ENCODE measurements at regions not wholly inside any gene's neighbourhood (a gene's known extent, or its start where the extent isn't known, plus 50 kb on each side); places are given as distances from the start of the nearest gene placed in this dataset. TPM values are rescaled to one million over a fixed set of nuclear protein-coding genes. Genes with fewer than 3 reads are reported as not detected.
A peak's percentile ranks its signal among the peaks of the same experiment; 100 is the strongest.

DNA sequence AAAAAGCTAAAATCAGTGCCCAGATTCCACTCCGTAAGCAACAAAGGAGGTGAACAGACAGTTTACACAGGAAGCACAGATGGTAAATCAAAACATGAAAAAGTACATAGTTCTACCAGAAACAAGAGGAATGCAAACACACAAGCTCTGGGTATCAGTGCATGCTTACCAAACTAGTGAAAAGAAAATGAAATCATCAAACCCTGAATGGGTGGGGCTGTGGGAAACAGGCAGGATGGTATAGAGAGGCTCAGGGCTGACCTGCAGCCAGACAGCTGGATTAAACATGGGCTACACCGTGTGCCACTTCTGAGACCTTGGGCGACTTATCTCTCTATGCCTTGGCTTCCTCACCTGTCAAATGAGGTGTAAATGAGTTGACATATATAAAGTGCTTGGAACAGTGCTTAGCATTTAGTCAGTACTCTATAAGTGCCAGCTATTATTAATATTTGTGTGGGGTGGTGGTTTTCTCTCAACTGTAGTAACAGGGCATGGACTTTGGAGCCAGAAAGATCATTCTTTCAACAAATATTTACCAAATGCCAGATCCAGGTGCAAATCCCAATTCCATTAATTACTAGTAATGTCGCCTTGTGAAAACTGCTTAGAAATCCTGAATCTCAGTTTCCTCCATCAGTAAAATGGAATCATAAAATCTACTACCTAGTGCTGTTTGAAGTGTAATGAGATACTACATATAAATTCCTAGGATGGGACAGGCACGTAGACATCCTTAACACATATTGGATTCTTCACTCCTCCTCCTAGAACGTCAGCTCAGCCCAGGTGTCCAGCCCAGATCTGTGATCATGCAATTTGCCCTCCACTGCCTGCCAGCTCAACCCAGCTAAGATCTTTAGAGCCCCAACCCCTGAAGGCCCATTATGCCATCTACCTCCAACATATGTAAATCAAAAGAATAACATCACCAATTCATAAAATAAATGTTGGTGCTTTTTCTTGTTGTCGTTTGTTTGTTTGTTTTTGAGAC, 55.5 kb upstream of the SMAD3 start:
- Histone ChIP-seq H3K9me3 (ENCODE audit: low read length) (no peaks in the 10 kb centered on the region), H2AFZ (ENCODE audit: low read length) (no peak overlapping the region), H3K9ac (ENCODE audit: low read length) (no peak overlapping the region), H3K27me3 (ENCODE audit: low read length) (no peaks in the 10 kb centered on the region), H3K4me1 (ENCODE audit: low read length) (peaks cover under 1% of the 10 kb centered on the region; the same call in 1 of the 2 replicates), H3K9me2 (replicated peaks; ENCODE audit: insufficient read depth, low read length) (no peaks in the 10 kb centered on the region), H3K36me3 (ENCODE audit: insufficient read depth, low read length) (no peaks in the 10 kb centered on the region), H3K4me2 (ENCODE audit: low read depth, low read length, poor library complexity, severe bottlenecking) (no peak overlapping the region), H3K4me3 (ENCODE audit: low read length) (no peak overlapping the region), H3K79me2 (ENCODE audit: low read length) (no peaks in the 10 kb centered on the region), H4K20me1 (ENCODE audit: insufficient read depth, low read depth, low read length) (no peaks in the 10 kb centered on the region), H3K27ac (ENCODE audit: low read length) (no peak overlapping the region)
- no peak for DNase-seq

DNA sequence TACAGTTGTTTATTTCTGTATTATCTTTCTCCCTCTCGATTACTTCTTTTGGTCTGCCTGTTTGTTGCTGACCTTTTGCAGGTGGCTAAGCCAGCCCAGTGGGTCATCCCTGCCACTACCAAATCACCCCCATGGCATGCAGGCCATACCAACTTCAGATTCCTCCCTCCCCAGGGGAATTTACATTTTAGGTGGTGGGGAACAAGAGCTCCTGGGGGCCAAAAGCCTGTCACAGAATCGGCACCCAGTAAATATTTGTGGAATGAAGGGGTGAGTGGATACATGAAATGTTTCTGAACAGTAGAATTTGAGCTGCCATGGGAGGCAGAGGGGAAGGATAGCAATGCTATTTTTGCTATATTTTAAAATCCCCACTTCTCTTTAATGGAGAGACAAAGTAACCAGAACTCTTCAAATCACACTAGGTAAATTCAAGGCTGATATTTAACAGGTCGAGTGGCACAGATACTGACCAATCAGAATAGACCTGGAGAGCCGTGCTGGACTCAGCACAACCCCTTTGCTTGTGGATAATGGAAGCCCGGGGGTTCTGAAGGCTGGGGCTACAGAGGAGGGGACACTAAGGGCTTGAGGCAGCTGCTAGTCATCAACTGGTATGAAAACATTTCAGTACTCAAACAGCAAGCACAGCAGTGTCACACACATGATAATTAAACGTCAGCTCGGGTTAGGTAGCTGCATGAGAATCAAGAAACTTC, 54.3 kb upstream of the SMAD3 start:
- peak; percentile 32 for DNase-seq

DNA sequence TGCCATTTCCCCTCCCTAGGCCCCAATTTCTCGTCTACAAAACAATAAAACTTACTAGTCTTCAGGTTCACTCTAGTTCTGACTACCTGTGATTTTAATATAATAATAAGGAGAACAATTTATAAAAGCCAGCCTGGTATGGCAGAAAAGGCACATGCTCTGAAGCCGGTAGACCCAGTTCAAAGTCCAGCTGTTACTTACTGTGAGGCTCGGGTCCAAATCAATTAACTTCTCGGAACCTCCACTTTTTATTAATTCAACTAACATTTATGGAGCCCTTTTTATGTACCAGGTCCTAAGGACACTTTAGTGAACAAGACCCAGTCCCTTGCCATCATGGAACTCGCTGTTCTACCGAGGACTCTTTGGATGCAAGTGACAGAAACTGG, 53.8 kb upstream of the SMAD3 start:
- H3K4me3 ChIP-seq (ENCODE audit: low read length), result no peak overlapping the region
- no peaks in the 10 kb centered on the region for H4K20me1 ChIP-seq (ENCODE audit: insufficient read depth, low read depth, low read length)
- H3K79me2 ChIP-seq (ENCODE audit: low read length), result no peaks in the 10 kb centered on the region
- DNase-seq, result no peak
- no peak overlapping the region for H2AFZ ChIP-seq (ENCODE audit: low read length)
- H3K9me3 ChIP-seq (ENCODE audit: low read length), result no peaks in the 10 kb centered on the region
- no peak overlapping the region for H3K9ac ChIP-seq (ENCODE audit: low read length)
- H3K36me3 ChIP-seq (ENCODE audit: insufficient read depth, low read length), result no peaks in the 10 kb centered on the region
- no peaks in the 10 kb centered on the region for H3K4me1 ChIP-seq (ENCODE audit: low read length)
- H3K27ac ChIP-seq (ENCODE audit: low read length), result no peak overlapping the region
- H3K9me2 ChIP-seq (replicated peaks; ENCODE audit: insufficient read depth, low read length), result no peaks in the 10 kb centered on the region
- H3K27me3 ChIP-seq (ENCODE audit: low read length), result no peaks in the 10 kb centered on the region
- no peak overlapping the region for H3K4me2 ChIP-seq (ENCODE audit: low read depth, low read length, poor library complexity, severe bottlenecking)

More for the DNA sequence above, 54.3 kb upstream of the SMAD3 start:
- Histone ChIP-seq H3K9ac (ENCODE audit: low read length) (no peak overlapping the region), H3K27me3 (ENCODE audit: low read length) (no peaks in the 10 kb centered on the region), H3K4me3 (ENCODE audit: low read length) (no peak overlapping the region), H3K9me2 (replicated peaks; ENCODE audit: insufficient read depth, low read length) (no peaks in the 10 kb centered on the region), H3K27ac (ENCODE audit: low read length) (no peak overlapping the region), H2AFZ (ENCODE audit: low read length) (no peak overlapping the region), H4K20me1 (ENCODE audit: insufficient read depth, low read depth, low read length) (no peaks in the 10 kb centered on the region), H3K79me2 (ENCODE audit: low read length) (no peaks in the 10 kb centered on the region), H3K4me1 (ENCODE audit: low read length) (no peaks in the 10 kb centered on the region), H3K36me3 (ENCODE audit: insufficient read depth, low read length) (no peaks in the 10 kb centered on the region), H3K4me2 (ENCODE audit: low read depth, low read length, poor library complexity, severe bottlenecking) (no peak overlapping the region), H3K9me3 (ENCODE audit: low read length) (no peaks in the 10 kb centered on the region)

DNA sequence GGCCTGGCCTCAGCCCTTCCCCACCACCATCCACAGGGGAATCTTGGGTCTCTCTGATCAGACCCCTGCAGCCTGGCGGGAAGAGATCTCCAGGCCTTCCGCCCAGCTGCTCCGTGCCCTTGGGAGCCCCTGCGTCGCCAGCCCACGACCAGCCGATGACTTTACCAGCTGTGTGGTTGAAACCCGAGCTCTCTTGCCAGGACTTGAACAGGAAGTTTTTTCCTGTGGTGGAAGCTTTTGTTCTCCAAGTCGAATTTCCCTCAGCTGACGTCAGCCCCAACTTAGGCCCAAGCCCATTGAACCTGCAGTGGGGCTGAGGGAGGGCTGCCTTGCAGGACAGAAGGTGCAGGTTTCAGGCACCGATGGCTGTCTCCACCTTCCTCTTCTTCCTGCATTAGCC, 51.7 kb upstream of the SMAD3 start:
- Histone ChIP-seq H4K20me1 (ENCODE audit: insufficient read depth, low read depth, low read length) (no peaks in the 10 kb centered on the region), H3K27ac (ENCODE audit: low read length) (no peak overlapping the region), H2AFZ (ENCODE audit: low read length) (no peak overlapping the region), H3K9ac (ENCODE audit: low read length) (no peak overlapping the region), H3K4me2 (ENCODE audit: low read depth, low read length, poor library complexity, severe bottlenecking) (no peak overlapping the region), H3K9me2 (replicated peaks; ENCODE audit: insufficient read depth, low read length) (no peaks in the 10 kb centered on the region), H3K4me1 (ENCODE audit: low read length) (no peaks in the 10 kb centered on the region), H3K4me3 (ENCODE audit: low read length) (no peak overlapping the region), H3K36me3 (ENCODE audit: insufficient read depth, low read length) (no peaks in the 10 kb centered on the region), H3K79me2 (ENCODE audit: low read length) (no peaks in the 10 kb centered on the region), H3K27me3 (ENCODE audit: low read length) (no peaks in the 10 kb centered on the region), H3K9me3 (ENCODE audit: low read length) (no peaks in the 10 kb centered on the region)
- no peak for DNase-seq

Small RNA genes in the stretch of these regions (small RNA-seq; reads per million reads assigned to genes)
- gene HMGN2P47, result not detected

All from Karpas-422 (cell line).